GM21717 (cell line): ENCODE measurements at regions not wholly inside any gene's neighbourhood (a gene's known extent, or its start where the extent isn't known, plus 50 kb on each side); places are given as distances from the start of the nearest gene placed in this dataset.
A peak's percentile ranks its signal among the peaks of the same experiment; 100 is the strongest.
"Not testable (repeated sequence)": the region's sequence is repeated elsewhere in the genome, so short reads cannot be mapped to it uniquely, and the experiment has no call there.

Source experiments
- ATAC-seq: cut with Tn5 transposase; IDR thresholded peaks from one replicate; pipeline ENCODE4 v1.9.1; 2021; ENCODE audit warnings: mild to moderate bottlenecking, moderate library complexity; ENCODE audit not compliant: unreplicated experiment

DNA sequence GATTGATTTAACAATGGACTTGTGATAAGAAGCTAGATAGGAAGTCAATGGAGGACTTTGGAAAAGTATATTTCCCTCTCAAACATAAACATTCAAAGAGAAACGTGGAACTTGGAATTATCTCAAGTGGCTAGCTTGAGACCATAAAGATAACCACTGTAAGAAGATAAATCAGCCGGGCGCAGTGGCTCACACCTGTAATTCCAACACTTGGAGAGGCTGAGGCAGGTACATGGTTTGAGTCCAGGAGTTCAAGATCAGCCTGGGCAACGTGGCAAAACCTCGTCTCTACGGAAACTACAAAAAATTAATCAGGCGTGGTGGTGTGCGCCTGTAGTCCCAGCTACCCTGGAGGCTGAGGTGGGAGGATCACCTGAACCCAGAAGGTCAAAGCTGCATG lies 405.9 kb upstream of the ACVR2A start:
- no peak for ATAC-seq

DNA sequence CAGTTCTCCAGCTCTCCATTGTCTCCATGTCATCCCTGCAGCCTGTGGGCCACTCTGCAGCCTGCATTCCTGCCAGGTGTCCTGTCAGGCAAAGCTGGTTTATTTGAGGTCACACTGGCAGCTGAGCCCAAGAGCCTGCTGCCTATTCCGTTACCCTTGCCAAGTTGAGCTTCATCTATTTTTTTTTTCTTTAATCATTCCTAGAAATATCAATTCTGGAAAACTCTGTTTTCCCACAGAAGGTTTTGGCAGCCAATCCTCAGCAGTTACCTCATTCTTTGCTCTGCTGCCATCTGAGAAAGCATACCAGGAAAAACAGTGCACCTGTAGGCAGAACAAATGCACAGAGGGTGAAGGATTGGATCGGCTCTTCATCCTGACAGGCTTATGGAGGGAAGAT lies 411.0 kb upstream of the ACVR2A start:
- ATAC-seq: no peak

DNA sequence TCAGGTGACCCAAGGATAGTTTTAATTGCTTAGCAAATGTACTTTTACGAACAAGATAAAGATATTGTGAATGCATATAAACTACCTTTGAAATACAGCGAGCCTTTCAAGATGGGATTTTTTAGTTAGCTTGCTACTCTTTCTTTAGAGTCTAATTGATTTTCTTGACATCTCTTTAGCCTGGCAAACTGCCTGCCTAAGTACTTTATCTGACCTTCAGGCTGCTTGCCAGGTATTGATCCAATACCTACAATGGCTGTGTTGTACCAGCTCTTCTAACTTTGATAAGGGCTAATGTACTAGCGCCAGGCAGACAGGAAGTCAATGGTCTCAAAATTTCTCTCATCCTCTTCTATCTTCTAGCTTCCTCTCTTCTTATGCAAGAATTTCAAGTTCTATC lies 414.4 kb upstream of the ACVR2A start:
- no peak for ATAC-seq

DNA sequence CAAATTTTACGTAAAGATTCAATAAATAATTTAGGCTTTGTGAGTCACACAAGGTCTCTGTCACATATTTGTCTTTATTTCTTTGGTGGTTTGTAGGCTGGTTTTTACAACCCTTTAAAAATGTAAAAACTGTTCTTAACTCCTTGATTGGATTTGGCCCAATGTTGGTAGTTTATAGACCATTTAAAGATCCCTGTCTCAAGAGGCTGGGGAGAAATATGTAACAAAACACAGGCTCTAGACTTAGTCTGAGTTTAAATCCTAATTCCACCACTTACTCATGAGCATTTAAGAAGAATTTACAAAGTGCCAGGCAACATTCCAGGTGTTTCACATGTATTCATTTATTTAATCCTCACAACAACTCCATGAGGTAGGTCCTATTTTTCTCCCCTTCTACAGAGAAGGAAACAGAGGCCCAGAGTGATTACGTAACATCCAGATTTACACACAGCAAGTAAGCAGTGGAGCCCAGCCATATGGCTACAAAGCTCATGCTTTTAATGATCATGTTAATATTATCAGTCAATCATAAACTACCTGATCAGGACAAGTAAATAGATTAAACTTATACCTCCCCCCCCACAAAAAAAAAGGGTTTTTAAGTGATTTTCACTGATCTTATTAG lies 416.6 kb upstream of the ACVR2A start:
- no peak for ATAC-seq

DNA sequence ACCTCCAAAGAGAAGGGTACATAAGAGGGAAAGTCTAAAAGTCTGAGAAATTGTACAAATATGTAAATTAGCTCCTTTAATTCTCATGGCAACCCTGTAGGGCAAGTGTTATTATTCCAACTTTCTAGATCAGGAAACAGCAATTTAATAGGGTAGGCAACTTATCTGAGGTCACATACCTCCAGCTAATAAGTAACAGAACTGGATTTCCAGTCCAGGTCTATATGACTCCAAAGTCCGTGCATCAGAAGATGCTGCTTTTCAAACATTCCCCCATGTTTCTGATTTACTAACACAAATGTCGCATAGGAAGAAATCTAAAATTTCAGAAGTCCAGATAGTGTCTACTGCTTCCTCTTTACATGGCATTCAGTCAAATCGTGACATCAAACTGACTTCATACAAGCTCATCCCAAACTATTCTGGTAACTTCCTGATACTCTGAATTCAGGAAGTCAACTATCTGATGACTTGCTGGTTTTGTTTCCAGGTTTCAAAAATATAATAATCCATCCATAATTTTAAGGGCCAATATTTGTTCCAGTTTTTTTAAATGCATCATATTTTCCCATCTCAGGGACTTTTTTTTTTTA lies 419.3 kb upstream of the ACVR2A start:
- ATAC-seq: no peak

DNA sequence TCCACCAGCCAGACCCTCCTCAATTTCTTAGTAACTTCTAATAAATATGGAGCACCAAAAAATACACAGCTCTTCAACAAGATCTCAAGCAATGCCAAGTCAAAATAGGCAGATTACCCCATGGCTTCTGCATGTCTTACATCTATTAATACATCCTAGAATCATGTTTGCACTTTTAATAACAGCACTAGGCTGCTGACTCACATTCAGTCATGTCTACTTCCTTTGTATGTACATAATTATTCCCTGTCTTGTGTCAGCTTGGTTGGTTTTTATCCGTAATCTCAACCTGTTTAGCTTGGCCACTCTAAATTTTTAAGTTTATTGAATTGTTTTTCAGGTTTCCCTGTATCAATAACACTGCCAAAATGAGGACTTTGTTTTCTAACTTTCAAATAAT lies 420.1 kb upstream of the ACVR2A start:
- ATAC-seq: no peak

DNA sequence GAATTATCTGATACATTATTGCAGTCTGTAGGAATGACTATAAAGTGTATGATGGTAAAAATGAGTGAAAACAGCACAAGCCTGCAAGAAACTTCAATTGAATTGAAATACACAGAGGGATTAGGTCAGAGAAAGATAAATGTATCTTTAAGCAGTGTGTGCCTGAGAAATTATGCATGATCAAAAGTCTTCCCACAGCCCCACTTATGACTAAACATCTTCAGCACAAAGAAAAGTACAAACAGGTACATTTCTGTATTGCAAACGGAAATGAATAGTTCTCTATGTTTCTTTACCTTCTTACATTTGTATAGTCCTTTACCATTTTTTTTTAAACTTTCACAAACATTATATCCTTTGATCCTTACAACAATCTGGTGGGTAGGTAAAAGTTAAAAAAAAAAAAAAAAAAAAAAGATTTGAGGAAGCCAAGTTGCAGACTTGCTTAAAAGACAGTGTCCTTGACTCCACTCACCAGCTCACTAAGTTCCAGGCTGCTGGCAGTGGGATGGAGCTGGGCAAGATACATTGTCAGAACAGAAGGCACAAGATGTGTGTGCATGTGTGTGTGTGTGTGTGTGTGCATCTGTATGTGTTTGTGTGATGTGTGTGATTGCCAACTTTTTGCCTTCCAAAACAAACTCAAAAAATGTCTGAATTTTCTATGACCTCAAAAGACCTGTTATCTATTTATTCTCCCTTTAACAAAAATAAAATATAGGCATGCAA lies 423.7 kb upstream of the ACVR2A start:
- no peak for ATAC-seq

DNA sequence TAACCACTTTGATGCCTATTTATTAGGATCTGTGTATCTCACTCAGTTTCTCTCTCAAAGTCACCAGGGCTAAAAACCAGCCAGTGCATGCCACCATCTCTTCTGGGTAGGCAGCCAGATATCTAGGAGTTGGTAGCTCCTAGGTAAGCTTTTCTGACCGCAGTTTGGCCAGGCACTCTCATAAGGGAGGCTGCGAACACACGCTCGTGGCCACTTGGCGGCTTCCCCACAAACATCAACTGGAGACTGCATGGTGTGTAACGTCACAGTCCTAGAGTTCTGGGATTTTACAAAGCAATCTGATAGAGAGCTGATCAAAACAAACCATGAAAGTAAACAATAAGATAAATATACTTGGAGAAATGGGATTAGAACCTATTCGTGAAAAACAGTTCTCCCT lies 424.3 kb upstream of the ACVR2A start:
- ATAC-seq: no peak

DNA sequence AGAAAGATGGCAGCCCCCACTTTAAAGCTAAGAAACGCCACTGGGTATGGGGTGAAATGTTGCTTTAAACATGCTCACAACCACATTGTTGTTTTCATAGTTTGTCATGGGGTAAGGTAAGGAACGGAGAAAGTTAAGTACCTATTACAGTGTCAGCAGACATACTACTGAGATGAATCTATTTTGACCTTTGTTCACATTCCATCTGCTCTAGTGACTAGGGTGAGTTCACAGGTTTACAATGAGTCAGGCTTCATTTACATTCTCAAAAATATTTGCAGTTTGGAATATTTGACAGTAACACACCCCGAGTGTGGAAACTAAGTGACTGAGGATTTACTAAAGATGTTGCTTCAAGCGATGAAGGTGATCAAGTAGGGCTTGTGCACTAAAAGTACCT lies 428.7 kb upstream of the ACVR2A start:
- no peak for ATAC-seq

DNA sequence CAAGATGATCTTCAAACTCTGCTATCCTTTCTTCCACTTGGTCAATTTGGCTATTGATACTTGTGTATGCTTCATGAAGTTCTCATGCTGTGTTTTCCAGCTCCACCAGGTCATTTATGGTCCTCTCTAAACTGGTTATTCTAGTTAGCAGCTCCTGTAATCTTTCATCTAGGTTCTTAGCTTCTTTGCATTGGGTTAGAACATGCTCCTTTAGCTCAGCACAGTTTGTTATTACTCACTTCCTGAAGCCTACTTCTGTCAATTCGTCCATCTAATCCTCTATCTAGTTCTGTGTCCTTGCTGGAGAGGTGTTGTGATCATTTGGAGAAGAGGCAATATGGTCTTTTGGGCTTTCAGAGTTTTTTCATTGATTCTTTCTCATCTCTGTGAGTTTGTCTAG lies 430.2 kb upstream of the ACVR2A start:
- not testable (repeated sequence) for ATAC-seq

DNA sequence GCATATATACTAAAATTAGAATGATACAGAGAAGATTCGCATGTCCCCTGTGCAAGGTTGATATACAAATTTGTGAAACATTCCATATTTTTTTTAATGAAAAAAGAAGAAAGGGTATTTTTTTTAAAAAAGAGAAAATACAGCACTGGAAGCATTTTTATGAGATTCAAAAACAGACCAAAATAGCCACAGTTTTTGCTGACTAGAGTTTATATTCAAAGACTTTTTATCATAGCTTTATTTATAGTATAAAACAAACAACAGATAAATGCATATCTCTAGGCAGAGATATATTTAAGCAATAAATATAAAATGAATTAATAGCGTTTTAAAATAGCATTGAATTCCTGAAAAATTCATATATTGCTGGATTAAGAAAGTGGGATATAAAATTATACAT lies 436.5 kb upstream of the ACVR2A start:
- ATAC-seq: no peak

DNA sequence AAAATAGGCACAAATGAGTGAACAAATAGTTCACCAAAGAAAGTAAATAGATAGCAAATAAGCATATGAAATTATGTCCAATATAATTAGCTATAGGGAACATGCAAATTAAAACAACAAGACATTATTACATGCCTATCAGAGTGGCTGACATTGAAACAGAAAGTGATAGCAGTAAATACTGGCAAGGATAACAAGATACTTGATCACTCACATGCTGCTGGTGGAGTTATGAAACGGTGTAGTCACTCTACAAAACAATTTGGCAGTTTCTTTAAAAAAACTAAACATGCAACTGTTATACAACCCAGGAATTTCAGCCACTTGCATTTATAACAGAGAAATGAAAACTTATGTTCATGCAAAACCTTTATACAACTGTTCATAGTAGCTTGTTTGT lies 439.2 kb upstream of the ACVR2A start:
- peak; percentile 86 for ATAC-seq

DNA sequence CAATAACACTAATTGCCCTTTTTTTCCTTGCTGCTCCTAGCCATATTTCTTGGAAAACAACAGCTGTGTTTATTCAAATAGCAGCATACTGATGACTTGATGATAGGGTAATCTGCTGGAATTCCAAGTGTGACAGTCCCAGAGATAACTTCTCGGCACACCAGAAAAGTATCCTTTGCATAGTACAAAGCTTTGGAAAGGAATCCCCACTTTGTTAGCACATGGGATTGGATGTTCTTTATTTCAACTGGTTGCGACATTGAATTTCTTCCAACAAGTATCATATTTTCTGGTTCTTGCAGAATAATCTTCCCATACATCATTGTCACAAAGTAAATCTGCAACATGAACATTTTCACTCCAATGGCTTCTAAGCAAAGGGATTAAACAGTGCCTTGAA lies 445.8 kb upstream of the ACVR2A start:
- no peak for ATAC-seq

DNA sequence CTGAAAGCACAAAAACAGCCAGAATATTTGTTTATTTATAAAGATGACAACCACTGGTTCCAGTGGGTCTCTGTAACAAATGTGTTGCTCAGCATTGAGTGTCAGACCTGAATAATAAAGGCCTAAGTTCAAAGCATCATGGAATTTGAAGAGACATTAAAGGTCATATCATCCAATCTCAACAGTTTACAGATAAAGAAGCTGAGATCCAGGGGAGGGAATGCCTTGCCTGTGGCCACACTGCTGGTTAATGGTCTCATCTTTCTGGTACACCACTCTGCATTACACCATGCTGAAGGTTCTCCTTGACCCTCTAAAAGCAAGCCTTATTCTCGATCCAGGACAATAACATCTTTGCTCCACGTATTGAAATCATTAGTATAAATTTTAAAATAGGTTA lies 446.5 kb upstream of the ACVR2A start:
- ATAC-seq: no peak

DNA sequence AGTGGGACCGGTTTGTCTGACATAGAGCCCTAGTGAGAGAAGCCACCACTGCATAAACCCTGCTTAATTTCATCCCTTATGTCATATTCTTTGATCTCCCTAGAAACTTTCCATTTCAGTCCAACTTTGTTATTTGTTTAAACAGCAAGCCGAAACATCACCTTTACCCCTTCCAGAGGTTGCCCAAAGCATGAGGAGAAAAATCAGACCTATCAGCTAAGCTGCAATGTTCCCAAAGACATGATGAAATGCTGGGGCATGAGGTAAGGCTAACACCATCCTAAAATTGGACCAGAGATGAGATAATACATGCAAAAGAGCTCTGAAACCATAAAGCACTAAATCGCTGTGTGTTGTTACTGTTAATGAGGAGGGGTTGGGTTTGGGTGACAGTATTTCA lies 447.9 kb upstream of the ACVR2A start:
- no peak for ATAC-seq

DNA sequence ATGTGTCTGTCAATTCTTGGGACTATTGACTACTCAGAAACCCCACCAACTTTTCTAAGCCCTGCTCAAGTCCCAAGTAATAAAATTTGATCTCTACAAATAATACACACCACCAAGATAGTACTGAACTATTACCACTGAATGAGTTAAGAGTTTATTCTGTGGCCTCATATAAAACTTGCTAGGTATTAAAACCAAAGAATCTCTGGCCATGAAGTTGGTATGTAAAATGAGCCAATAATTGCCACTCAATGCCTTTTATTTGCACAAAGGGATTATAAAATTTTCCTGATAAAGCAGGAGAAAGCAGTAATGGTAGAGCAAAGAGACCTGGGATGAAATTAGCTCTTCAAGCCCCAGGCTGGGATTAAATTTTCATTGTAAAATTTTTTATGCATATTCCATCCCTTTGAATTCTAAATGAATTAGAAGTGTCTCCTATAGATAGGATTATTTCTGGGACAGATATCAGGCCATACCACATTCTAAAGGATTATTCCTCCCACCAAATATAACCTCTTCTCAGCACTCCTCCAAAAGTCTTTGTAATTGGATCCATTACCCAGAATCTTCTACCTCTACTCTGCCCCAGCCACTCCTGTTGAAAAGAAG lies 450.5 kb upstream of the ACVR2A start:
- no peak for ATAC-seq

DNA sequence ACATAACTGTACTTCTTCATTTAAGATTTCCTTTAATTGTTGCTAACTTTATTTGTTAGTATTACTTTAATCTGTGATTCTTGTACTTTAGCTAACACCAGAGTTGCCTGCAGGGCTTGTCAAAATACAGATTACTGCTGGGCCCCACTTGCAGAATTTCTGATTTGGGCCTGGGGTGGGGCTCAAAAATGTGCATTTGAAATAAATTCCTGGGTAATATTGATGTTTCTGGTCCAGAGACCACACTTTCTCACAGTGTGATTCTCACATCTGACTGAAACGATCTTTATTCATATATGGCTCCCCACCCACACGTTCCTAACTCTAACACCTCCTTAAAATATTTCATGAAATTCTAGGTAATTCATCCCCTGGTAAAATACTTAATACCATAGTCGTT lies 452.6 kb upstream of the ACVR2A start:
- no peak for ATAC-seq

DNA sequence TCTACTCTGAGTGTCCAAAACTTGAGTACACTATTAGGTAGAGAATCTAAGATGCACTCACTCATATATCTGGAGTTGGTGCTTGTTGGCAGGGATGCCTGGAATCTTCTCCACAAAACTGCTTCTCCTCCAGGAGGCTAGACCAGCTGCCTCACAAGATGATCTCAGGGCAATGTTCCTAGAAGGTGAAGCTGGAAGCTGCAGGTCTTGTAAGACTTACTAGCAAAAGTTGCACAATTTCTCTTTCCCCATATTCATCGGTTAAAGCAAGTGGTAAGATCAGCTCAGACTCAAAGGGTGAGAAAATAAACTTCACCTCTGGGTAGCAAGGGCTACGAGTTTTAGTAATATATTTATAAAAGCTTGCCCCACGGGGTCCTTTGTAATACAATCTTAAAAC lies 454.4 kb upstream of the ACVR2A start:
- no peak for ATAC-seq

DNA sequence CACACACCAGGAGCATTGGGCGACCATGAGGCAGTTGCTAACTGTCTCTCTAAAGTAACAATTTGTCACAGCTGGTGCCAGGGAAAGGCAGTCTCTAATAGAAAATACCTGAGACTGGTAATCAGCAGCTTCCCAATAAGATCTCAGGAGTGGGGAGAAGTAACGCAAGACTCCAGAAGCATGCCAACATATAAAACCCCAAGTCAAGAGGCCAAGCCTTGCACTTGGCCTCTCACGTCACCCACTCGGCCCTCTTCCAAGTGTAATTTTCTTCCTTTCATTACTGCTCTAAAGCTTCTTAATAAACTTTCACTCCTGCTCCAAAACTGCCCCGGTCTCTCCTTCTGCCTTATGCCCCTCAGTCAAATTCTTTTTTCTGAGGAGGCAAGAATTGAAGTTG lies 455.6 kb upstream of the ACVR2A start:
- no peak for ATAC-seq

DNA sequence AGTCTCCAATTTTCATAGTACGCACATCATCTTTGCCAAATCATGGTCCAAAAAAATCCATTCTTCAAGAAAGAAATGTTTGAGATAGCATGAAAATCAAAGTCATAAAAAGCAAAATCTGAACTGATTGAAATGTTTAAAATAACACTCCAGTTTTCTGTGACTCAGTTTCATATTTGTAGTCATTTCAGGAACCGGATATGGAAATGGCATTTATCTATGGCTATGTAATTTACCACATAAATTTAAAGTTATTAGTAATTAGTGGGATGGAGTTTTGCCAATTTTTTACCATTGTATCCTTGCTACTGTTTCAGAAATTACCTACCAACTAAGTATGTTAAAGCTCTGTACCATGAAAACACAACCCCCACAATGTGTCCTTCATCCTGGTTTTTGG lies 456.6 kb upstream of the ACVR2A start:
- no peak for ATAC-seq

DNA sequence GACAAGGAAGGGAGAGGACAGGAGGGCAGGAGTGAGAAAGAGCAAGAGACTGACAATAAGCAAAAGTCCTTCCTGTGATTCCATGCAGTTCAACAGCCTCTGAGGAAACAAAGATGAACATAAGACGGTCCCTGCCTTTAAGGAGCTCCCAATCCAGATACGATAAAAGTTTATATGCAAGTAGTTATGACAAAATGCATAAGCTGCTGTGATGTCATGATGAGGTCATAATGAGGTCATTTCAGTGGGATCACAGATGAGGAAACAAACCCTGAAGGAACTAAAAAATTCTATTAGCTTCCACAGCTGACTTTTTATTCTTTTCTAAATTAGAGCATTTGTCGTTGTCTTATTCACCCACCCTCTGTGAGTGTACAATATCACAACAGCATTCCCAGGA lies 458.5 kb upstream of the ACVR2A start:
- no peak for ATAC-seq

DNA sequence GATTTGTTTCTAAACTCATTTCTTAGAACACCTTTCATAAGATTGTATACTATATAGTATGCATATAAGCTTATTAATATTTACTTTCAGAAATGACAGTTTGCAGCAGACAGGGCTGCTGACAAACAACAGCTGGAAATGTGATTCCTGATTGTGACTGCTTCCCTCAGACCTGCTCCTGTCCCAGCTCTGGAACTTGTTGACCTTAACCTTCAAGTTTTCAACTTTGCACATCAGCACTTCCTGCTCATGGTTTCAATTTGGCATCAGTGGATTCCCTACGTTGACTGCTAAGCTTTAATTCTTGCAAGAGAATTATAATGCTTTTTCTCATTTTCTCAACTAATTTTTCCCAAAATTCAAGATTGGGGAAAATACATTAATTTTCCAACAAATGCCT lies 459.2 kb upstream of the ACVR2A start:
- ATAC-seq: no peak
